Mucosa of descending colon (tissue), 3 donors: ENCODE measurements at regions not wholly inside any gene's neighbourhood (a gene's known extent, or its start where the extent isn't known, plus 50 kb on each side); places are given as distances from the start of the nearest gene placed in this dataset.
A peak's percentile ranks its signal among the peaks of the same experiment; 100 is the strongest.
"Not testable (repeated sequence)": the region's sequence is repeated elsewhere in the genome, so short reads cannot be mapped to it uniquely, and the experiment has no call there.

Experiments
- ATAC-seq: fragments of 200-7000 bp; cut with Tn5 transposase; one replicate; pipeline ENCODE4 v1.9.1; 2020; ENCODE audit warnings: mild to moderate bottlenecking, moderate library complexity
- DNase-seq, 3 donors: peaks; one replicate each; pipeline ENCODE4 v3.0.0-alpha.2; 2020
- H3K36me3 ChIP-seq: fragments of 200-600 bp; one replicate; pipeline ENCODE4 v1.8.0; 2021; ENCODE audit warnings: low read depth, mild to moderate bottlenecking
- H3K4me1 ChIP-seq: fragments of 200-600 bp; one replicate; pipeline ENCODE4 v1.8.0; 2021; ENCODE audit warnings: low read depth, mild to moderate bottlenecking
- H3K4me3 ChIP-seq: fragments of 200-600 bp; one replicate; pipeline ENCODE4 v1.8.0; 2021; ENCODE audit warnings: mild to moderate bottlenecking
- H3K9me3 ChIP-seq: fragments of 200-600 bp; one replicate; pipeline ENCODE4 v1.8.0; 2021; ENCODE audit warnings: mild to moderate bottlenecking
- CTCF ChIP-seq: fragments of 200-600 bp; IDR thresholded peaks from one replicate; pipeline ENCODE4 v1.8.0; 2022; ENCODE audit warnings: antibody characterized with exemption, mild to moderate bottlenecking
- intact Hi-C, 2 donors: fragments of 100-400 bp; cut with DNase I in 1 of 2; cut with micrococcal nuclease in 1 of 2; formaldehyde crosslinking; loops; one replicate each; pipeline versions ENCODE4 v1.11.0 to v1.11.1; 2022; cut with DNase I, micrococcal nuclease
- donor health status: DM: no; HTN: no; CAD: no; lungs with moderate emphysema.
- donor health status: DM: no; HTN: no; CAD: no.
- donor health status: DM: no; HTN: yes; CAD: no.

- H3K4me1 ChIP-seq = no peaks in the 10 kb centered on the region
- TF ChIP-seq CTCF = no peak
- H3K36me3 ChIP-seq = no peaks in the 10 kb centered on the region
- no peak for DNase-seq
- intact Hi-C loops = no loop called here
- no peak for ATAC-seq
- no peak overlapping the region for H3K4me3 ChIP-seq
- peaks cover 9% of the 10 kb centered on the region for H3K9me3 ChIP-seq
These were observed 84.2 kb upstream of the NCK2 start for GRCh38 chr2:105660489-105660888.

- H3K4me3 ChIP-seq, DNase-seq, ATAC-seq, H3K4me1 ChIP-seq, H3K9me3 ChIP-seq, intact Hi-C loops, H3K36me3 ChIP-seq: not testable (repeated sequence)
These were observed 88.7 kb upstream of the NCK2 start for GRCh38 chr2:105655723-105656606.

GRCh38 chr2:105655244-105655643 lies 89.5 kb upstream of the NCK2 start:
- no peaks in the 10 kb centered on the region for H3K9me3 ChIP-seq
- peaks cover 6% of the 10 kb centered on the region for H3K4me1 ChIP-seq
- H3K36me3 ChIP-seq = no peaks in the 10 kb centered on the region
- intact Hi-C loops = no loop called here
- ATAC-seq = no peak
- no peak for DNase-seq
- no peak for TF ChIP-seq CTCF
- H3K4me3 ChIP-seq = no peak overlapping the region

GRCh38 chr2:105654474-105655004 lies 90.2 kb upstream of the NCK2 start:
- H3K4me3 ChIP-seq = no peak overlapping the region
- no peak for TF ChIP-seq CTCF
- peaks cover 6% of the 10 kb centered on the region for H3K4me1 ChIP-seq
- H3K36me3 ChIP-seq = no peaks in the 10 kb centered on the region
- no peak for DNase-seq
- H3K9me3 ChIP-seq = no peaks in the 10 kb centered on the region
- intact Hi-C loops = no loop called here
- no peak for ATAC-seq

GRCh38 chr2:105653302-105653701 lies 91.4 kb upstream of the NCK2 start:
- no peak overlapping the region for H3K4me3 ChIP-seq
- no peaks in the 10 kb centered on the region for H3K36me3 ChIP-seq
- no peak for DNase-seq
- H3K4me1 ChIP-seq = peaks cover 6% of the 10 kb centered on the region
- intact Hi-C loops = no loop called here
- no peaks in the 10 kb centered on the region for H3K9me3 ChIP-seq
- no peak for TF ChIP-seq CTCF
- ATAC-seq = no peak

GRCh38 chr2:105652014-105652796 lies 92.5 kb upstream of the NCK2 start:
- Histone ChIP-seq H3K36me3 (no peaks in the 10 kb centered on the region), H3K9me3 (no peaks in the 10 kb centered on the region), H3K4me1 (peaks cover 6% of the 10 kb centered on the region), H3K4me3 (no peak overlapping the region)
- intact Hi-C loops = no loop called here
- ATAC-seq (peak; percentile 92), DNase-seq (peak; percentile 69 to 70 (median 69))
- no peak for TF ChIP-seq CTCF
